Stimulated activated CD8-positive, alpha-beta memory T cell treated with anti-CD3 and anti-CD28 coated beads, Interleukin-4, amount 100 ng/mL, for 48 hours (primary cell): ENCODE measurements at regions not wholly inside any gene's neighbourhood (a gene's known extent, or its start where the extent isn't known, plus 50 kb on each side); places are given as distances from the start of the nearest gene placed in this dataset.
"Not testable (repeated sequence)": the region's sequence is repeated elsewhere in the genome, so short reads cannot be mapped to it uniquely, and the experiment has no call there.

Experiments
- DNase-seq: peaks from one replicate; pipeline ENCODE4 v3.0.0-alpha.2; 2020

DNA sequence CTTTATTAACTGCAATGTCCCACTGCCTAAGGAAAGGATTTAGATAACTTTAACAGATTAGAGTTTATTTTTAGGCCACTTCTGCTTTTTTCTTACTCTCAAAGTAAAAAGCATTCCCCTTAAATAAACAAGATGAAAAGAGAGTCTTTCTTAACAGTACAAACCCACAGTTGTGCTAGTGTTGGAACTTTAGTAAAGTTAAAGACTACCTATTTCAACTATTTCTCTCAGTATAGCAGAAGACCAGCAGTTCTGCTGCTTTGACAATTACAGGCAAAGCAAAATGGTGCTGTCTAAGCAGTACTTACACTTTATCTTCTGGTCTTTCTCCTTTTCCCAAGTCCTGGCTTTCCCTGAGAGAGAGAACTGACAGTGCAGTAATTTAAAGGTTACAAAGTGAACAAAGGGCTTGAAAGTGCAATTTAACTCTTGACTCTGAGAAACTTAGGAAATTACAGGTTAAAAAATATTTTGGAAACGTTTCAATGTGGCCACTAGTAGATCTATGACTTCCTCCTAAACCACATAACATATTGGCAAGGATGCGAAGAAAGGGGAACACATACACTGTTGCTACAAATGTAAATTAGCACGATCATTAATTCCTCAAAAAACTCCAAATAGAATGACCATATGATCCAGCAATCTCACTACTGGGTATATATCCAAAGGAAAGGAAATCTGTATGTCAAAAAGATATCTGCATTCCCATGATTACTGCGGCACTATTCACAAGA is 135.4 kb upstream of the POGK start:
- no peak for DNase-seq

DNA sequence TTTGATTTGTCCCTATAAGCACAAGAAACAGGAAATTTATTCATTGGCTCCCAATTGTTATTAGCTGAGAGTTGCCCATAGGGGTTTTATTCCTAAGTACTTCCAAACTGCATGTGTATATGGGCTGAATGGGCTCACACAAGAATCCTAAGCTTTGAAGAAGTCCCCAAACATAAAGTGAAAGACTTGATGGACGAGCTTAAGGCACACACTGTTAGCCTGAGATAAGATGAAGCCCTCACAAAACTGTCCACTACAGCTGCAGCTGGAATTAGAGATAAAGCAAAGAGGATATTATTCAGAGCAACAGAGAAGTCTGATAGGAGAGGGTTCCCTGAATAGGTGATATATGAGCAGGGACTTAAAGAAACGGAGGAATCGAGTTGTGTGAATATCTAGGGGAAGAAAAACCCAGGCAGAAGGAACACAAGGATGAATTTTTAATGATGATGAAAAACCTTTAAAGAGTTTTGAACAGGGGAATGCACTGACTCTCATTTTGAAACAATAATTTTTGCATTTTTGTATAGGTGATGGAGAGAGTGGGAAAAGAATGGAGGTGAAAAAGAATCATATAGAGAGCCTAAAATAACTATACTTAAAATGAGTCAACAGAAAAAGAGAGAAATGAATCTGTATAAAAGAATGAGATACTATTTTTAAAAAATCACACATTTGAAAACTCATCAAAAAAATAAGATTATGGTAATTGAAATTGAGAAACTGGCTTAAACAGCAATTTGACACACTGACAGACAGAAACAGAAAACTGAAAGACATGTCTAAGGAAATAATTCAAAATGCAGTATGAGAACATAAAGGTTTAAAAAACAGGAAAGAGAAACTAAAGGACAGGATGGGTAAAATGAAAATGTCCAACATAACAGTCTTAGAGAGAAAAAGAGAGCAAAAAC is 133.6 kb upstream of the POGK start:
- no peak for DNase-seq

GRCh38 chr1:166716620-166717019 is 122.7 kb upstream of the POGK start:
- DNase-seq = no peak

DNA sequence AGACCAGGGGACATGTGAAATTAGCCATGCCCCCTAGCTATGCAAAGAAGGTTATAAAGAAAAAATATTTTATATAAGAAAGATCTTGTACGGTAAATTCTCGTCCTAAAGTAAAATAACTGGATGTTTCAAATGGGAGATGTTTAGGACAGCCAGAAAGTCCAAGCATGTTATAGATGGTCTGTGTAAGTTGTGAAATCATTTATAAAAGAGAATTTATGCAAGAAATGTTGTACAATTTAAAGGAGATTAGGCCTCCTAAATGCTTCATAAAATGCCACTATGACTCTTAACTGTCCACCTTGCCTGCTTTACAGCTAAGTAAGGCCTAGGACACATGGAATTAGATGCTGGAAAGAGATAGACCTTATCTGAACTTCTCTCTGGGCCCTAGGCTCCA is 118.1 kb upstream of the POGK start:
- no peak for DNase-seq

GRCh38 chr1:166730299-166730888 is 108.9 kb upstream of the POGK start:
- DNase-seq = no peak

GRCh38 chr1:166738140-166738539 is 101.1 kb upstream of the POGK start:
- DNase-seq = no peak

GRCh38 chr1:166738873-166739272 is 100.4 kb upstream of the POGK start:
- DNase-seq = no peak

DNA sequence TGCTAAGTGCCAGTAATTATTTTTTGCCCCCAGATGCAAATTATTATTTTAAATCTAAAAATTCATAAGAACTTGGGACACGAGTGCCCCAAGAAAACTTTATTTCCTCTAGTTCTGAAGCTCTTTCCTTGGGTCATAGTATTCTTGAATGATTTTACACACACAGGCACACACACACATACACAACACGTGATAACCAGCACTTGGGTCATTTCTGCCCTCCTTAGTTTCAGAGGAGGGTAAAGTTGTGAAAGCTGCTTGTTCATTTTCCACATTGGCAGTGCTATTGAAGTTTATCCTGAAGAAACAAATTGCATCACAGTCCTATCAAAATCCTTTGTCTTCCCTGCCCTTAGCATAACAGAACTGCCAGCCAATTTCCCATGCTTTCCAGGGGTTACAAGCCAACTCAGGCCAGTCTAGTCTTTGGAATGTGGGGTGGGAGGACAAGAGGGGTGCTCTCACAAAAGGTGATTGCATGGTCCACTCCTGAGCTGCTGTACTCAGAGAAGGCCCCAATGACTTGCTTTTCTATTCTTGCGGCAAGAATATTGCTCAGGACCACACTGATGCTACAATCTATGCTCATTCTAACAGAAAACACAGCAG is 98.5 kb upstream of the POGK start:
- DNase-seq = no peak

DNA sequence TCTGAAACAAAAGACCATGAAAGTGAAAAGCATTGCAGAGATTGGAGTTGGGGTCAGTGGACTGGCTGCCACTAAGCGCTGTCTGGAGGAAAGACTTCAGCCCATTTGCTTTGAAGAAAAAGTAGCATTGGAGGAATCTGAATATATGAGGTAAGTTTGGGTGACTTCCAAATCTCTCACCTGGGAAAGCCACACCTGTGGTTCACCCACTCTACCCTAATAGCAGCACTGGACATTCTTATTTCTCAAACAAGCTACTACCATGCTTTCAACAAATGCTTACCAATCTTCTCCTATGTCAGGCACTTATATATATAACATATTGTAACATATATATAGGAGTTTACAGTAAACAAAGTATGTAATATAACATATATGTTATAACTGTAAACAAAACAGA is 76.0 kb upstream of the POGK start:
- no peak for DNase-seq

DNA sequence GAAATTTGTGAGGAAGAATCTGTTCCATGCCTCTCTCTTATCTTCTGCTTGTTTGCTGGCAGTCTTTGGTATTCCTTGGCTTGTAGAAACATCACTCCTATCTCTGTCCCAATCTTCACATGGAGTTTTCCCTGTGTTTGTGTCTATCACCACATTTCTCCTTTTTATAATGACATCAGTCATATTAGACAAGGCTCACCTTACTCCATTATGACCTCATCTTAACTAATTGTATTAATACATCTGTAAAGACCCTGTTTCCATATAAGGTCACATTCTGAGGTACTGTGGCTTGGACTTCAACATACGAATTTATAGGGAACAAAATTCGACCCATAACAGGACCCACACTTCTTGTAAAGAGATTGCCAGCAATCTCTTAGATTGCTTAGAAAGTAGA is 72.3 kb upstream of the POGK start:
- DNase-seq = no peak

DNA sequence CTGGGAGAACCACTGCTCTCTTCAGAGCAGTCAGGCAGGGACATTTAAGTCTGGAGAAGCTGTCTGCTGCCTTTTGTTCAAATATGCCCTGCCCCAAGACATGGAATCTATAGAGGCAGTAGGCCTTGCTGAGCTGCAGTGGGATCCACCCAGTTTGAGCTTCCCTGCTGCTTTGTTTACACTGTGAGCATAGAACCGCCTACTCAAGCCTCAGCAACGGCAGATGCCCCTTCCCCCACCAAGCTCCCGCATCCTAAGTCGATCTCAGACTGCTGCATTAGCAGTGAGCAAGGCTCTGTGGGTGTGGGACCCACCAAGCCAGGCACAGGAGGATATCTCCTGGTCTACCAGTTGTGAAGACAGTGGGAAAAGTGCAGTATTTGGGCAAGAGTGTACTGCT is 54.6 kb upstream of the POGK start:
- DNase-seq = not testable (repeated sequence)

DNA sequence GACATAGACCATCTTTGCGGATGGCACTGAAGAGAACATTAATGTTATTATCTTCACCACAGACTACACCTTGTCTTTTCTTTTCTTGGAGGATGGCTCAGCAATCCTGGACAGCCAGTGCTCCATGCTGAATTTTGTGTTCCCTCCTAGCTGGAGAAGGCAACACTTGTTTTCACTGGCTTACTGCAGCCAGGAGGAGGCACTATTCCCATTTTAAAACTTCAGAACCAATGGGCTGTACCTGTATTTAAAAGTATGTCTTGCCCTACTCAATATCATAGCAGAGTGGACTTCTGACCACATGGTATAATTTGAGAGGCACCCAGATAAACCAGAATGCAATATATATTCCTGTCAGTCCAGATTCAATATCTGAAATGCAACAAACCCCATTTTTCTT is 53.3 kb upstream of the POGK start:
- no peak for DNase-seq

DNA sequence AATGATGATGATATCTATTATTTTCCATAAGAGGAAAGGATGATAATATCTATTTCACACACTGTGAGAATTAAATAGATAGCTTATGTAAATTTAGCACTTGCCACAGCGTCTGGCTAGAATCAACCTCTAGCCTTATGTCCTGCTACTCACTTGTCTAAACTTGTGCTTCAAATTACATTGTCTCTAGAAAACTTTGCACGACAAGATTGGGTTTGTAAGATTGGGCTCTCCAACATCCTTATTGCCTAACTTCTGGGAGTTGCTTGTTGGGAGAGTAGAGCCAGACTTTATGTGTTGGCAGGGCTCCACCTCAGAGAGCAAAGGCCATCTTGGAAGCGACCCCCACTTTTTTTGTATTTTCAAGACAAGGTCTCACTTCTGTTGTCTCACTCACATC is 50.0 kb upstream of the POGK start:
- no peak for DNase-seq
